ENCODE measurements at regions not wholly inside any gene's neighbourhood (a gene's known extent, or its start where the extent isn't known, plus 50 kb on each side); places are given as distances from the start of the nearest gene placed in this dataset.

GRCh38 chr13:22102271-22102670 lies 431.4 kb downstream of the FGF9 start:
- DNase-seq: no peak

GRCh38 chr13:22103046-22104027 lies 432.5 kb downstream of the FGF9 start:
- DNase-seq: no peak

GRCh38 chr13:22106058-22106457 lies 435.2 kb downstream of the FGF9 start:
- DNase-seq: no peak

DNA sequence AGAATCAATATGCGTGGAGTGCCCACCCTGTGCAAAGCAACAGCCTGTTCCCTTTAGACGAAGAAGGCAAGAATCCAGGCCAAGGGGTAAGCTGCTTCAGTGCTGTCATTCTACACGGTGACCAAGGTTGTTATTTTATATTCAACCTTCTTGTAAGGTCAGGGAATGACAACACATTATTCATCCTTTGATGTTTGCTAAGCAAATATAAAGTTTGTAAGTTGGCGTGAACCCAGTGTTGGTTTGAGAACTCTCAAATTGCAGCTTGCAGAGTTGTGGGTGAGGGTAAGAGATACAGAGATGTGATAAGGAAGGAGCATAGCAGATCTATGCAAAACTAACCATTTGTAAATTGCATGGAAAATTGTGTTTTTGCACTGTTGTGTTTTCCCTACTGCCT lies 436.7 kb downstream of the FGF9 start:
- peak; percentile 5 for DNase-seq

GRCh38 chr13:22108283-22108942 lies 437.5 kb downstream of the FGF9 start:
- no peak for DNase-seq

GRCh38 chr13:22108979-22109378 lies 438.1 kb downstream of the FGF9 start:
- no peak for DNase-seq

GRCh38 chr13:22110368-22110767 lies 439.5 kb downstream of the FGF9 start:
- DNase-seq: no peak

DNA sequence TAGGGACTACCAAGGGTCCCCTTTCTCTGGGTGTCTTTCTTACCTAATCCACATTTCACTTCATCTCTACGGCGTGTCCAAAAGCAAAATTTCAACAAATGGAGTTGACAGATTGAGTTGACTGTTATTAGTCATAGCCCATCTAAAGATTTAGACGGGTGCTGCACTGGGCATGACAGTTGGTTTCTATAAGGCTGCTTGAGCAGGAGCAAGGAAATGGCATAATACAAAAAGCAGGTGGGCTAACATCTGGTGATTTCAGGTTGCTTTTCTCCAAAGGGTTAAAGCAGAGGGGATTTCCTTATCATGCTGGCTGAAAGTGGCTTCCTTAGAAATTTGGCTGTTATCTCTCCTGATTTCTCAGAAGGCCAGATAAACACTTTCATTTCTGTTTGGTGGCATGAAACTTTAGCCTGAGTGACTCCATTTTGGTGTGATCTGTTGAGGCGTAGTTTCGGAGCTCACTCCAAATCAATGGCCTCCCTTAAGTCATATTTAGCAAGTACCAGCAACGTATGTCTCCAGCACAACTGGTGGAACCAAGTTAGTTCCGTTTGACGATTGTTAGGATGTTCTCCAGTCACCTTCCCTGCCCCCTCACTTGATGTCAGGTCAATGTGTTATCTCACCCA lies 440.4 kb downstream of the FGF9 start:
- DNase-seq: no peak

DNA sequence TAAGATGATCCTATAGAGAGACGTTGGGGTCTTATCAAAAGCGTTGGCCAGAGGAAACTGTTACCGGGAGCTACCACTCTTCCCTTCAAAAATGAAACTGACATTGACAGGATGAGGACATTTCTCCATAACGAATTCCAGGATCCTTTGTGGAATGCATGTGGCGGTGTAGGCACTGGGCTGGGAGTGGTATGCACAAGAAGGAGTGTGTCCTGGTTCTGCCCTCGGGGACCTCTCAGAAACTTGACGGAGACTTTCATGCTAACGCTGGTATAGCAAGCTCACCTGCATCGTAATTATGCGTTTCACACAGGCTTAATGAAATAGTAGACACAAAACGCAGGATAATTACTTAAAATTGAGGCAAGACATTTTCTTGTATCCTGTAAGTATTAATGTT lies 441.1 kb downstream of the FGF9 start:
- DNase-seq: no peak

DNA sequence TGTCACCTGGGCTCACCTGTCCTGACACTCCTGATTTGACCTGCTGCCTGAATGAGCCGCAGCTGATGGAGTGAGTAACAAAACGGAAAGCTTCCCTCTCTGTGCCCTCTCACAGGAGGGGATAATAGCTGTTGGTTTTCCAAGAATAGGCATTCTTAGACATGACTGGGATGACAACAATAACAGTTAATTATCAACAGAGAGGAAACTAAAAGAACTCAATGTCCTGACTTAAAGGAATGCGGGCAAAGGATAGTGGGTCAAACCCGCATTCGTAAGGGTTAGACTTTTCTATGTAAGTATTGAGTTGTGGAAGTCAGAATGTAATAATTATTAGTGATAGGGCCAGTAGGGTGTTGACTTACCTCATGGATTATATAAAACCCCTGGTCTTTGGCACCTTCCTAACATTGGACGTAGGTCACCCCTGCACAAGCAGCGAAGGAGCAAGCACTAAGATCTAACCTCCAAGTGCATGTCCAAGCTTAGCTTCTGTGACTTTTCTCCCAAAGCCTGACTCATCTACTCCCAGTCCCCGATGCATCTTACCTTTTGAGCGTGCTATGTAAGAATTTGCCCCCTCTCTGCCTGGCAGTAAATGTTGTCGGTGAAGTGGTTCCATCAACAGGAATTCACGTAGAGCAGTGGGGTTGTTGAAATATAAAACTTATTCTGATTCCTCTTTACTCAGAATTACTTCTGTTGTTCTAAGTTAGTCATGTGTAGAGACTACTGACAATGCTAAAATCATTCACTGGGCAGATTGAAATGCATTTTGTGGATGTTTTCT lies 442.3 kb downstream of the FGF9 start:
- no peak for DNase-seq

- no peak for DNase-seq
These were observed 443.9 kb downstream of the FGF9 start for GRCh38 chr13:22114630-22115311.

- no peak for DNase-seq
These were observed 447.3 kb downstream of the FGF9 start for GRCh38 chr13:22118158-22118557.

DNA sequence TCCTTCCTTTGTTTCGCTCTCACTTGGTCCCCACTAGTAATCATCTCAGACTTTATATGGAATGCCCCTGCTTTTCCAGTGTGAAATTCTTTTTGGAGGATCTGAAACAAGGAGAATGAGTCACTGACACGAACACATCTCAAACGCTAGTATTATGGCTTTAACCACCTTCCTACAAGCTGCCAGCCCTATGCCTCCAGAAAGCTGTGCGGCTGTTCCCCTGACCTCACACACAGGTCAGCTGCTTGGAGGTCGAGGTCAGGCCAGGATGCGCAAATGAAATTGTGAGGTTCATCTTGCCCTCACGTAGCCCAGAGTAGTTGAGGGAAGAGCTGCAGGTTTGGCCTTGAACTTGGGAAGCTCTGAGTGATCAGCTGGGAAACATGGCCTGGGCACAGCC lies 449.8 kb downstream of the FGF9 start:
- no peak for DNase-seq

DNA sequence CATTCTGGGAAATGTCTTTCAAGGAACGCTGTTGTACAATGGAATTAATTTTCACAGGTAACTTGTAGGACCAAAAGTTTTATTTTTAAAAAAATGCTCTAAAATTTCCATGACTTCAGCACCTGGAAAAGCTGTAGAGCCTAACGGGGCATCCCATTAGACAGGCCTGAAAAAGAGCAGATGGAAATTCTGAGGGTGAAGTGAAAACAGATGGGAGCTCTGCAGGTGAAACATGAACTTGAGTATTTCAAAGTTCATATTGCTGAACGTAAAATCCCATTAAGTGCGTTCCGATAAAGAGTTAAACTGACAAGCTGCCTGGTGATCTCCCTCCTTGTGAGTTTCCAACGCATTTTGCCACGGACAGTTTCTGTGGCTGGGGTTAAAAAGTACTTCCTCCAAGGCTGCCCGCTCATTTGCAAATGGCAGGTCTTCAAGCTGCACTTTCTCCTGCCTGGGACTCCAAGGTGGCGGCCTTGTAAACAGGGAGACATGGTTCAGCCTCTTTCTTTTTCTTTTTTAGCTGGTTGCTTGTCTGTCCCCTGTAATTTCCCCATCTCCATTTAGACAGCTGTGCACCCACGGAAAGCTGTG lies 450.4 kb downstream of the FGF9 start:
- DNase-seq: no peak

DNA sequence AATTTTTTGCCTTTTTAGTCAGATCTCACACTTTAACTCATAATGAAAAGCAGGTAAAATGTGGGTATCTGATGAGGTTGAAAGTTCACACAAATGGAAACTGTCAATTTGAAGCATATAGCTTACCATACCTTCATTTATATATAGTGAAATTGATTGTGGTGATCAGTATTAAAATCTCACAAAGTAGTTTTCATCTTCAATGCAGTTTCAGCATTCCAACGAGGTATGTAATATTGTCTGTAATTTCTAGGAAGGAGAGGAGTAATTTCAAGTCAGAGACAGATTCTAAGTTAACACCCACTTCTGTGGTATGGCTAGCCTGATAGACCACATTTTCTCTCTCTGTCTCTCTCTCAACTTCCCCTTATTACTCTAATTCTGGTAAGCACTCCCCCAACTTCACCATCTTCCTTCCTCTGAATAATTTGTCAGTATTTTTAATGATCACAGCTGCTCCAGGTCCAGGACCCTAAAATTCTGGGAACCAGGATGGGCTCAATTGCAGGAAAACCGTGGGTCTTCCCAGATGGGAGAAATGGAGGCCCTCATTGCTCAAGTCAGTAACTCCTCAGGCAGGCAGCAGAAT lies 455.7 kb downstream of the FGF9 start:
- DNase-seq: no peak

DNA sequence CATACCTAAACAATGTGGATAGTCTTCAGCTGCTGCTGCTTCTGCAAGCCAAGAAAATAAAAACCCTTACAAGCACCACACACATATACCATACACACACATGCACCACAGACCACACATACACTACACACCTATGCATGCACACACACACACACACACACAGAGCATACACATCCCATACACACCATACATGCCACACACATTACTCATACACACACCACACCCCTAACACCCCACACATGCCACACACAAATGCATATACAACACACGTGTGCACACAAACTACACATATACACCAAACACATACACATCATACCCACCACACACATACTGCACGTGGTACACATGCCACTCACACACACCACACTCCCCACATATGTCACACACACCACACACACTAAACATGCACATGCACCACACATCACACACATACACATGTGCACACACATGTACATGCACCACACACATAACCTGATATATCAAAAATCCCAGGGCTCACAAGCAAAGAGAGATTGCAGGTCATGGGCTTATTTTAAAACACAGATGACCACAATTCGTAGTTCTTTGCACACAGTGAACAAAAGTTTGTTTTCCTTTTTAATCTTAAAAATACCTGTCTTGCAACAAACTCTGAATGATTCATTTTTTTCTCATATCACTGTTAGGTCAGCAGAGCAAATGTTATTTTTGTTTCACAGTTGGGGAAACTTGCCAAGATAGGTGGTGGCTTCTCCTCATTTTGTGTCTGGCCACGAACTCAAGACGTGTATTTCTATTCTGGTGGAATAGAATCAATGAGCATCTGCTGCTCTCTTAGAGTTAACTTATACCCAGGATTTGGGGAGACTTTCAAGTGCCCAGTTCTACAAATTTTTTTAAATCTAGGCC lies 456.6 kb downstream of the FGF9 start:
- no peak for DNase-seq

DNA sequence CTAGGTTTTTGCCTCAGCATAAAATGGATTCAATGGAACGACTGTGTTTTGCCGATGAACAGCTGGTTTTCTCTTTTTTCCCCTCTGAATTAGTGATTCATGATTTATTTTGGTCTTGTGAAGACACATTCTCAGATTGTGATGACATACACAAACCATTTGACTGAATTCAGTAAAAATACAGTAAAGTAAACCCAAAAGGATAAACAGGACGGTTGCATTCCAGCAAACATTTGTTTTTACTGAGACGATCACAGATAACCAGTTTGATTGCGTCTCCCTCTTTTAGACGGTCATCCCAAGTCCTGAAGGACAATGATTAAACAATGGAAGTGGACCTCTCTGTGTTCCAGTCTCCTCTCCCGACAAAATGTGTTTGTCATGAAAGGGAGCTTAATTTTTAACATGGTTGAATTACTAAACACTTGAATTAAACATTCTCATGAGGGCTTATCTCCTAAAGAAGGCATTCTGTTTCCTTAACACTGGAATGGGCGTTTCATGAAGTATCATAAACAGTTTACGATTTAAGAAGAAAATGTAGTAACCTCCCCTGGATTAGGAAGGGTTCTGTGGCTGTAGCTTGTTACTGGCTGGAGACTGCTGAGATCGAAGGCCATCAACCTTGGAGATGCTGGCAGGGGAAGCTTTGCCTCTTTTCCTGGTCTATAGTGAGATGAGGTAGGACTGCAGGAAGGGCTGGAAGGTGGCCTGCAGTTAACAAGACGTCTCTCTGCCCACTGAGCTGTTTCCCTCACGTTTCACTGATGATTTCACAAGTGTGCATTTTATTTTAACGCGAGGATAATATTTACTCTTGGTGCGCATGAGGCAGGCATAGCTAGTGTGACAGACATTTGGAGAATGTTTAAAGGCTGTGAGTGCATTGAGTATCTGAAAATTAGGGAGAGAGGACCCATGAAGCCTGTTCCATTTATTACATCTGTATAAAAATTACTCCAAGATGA lies 457.9 kb downstream of the FGF9 start:
- DNase-seq: no peak

DNA sequence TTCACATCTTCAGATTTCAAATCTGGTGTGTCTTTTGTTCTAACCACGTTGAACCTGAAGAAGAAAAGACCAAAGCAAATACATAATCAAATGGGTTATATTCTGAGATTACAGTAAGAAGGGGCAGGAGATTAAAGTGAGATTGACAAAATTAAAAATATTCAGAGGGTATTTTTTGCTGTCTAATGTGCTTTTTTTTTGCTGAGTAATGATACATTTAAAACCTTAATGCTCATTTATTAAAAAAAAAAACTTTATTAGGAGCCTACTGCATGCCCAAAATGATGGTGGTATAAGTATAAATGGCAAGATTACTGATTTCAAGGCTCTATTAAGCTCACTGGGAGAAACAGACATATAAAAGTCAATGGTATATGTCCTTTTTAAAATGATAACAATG lies 459.4 kb downstream of the FGF9 start:
- DNase-seq: no peak

DNA sequence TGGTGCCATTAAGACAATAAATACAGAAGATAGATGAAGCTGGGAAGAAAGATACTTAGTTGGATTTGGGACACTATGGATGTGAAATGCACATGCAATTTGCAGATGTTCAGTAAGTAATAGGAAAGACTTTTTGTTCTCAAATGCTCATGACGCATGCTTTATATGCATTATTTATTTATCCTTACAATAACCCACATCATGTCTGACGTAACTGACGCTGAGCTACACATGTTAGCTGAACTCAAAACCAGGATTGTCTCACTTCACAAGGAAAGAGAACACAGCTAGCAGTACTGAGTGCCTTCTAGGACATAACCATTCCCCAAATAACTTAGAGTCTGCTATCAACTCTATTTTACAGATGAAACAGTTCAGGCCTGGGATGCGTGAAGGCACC lies 463.4 kb downstream of the FGF9 start:
- no peak for DNase-seq

Data from NCI-H2029 (cell line).